Stimulated activated CD8-positive, alpha-beta memory T cell treated with anti-CD3 and anti-CD28 coated beads, Interleukin-4, amount 100 ng/mL, for 1 hour (primary cell): ENCODE measurements at regions not wholly inside any gene's neighbourhood (a gene's known extent, or its start where the extent isn't known, plus 50 kb on each side); places are given as distances from the start of the nearest gene placed in this dataset.

Experiments
- DNase-seq, 2 donors: peaks; one replicate each; pipeline ENCODE4 v3.0.0-alpha.2; 2020; ENCODE audit warnings: low read depth in 2 of 2, low spot score in 1 of 2

GRCh38 chr22:27133681-27134314 lies 476.4 kb downstream of the MIAT start:
- no peak for DNase-seq

GRCh38 chr22:27134315-27134701 lies 476.9 kb downstream of the MIAT start:
- DNase-seq, result no peak

- DNase-seq, result no peak
Observed at GRCh38 chr22:27135031-27135981, 477.9 kb downstream of the MIAT start.

- no peak for DNase-seq
Observed at GRCh38 chr22:27136596-27136995, 479.2 kb downstream of the MIAT start.

- DNase-seq, result no peak
Observed at GRCh38 chr22:27137871-27138337, 480.5 kb downstream of the MIAT start.

GRCh38 chr22:27138471-27138870 lies 481.1 kb downstream of the MIAT start:
- DNase-seq, result no peak

- DNase-seq, result no peak
Observed at GRCh38 chr22:27139935-27140511, 482.6 kb downstream of the MIAT start.

GRCh38 chr22:27142286-27142685 lies 484.9 kb downstream of the MIAT start:
- no peak for DNase-seq

GRCh38 chr22:27144321-27144720 lies 486.9 kb downstream of the MIAT start:
- DNase-seq, result no peak

- DNase-seq, result no peak
Observed at GRCh38 chr22:27146866-27147633, 489.7 kb downstream of the MIAT start.

- no peak for DNase-seq
Observed at GRCh38 chr22:27148055-27148454, 490.7 kb downstream of the MIAT start.

GRCh38 chr22:27148886-27149470 lies 491.6 kb downstream of the MIAT start:
- no peak for DNase-seq

- no peak for DNase-seq
Observed at GRCh38 chr22:27149921-27150543, 492.6 kb downstream of the MIAT start.

- DNase-seq, result no peak
Observed at GRCh38 chr22:27150544-27150941, 493.2 kb downstream of the MIAT start.

GRCh38 chr22:27151407-27151806 lies 494.0 kb downstream of the MIAT start:
- no peak for DNase-seq

- DNase-seq, result no peak
Observed at GRCh38 chr22:27152033-27152432, 494.6 kb downstream of the MIAT start.

- no peak for DNase-seq
Observed at GRCh38 chr22:27152883-27153282, 495.5 kb downstream of the MIAT start.

GRCh38 chr22:27153386-27153785 lies 496.0 kb downstream of the MIAT start:
- DNase-seq, result no peak

- DNase-seq, result no peak
Observed at GRCh38 chr22:27154717-27155116, 497.3 kb downstream of the MIAT start.

- DNase-seq, result no peak
Observed at GRCh38 chr22:27156821-27157489, 499.6 kb downstream of the MIAT start.
